ENCODE measurements at regions not wholly inside any gene's neighbourhood (a gene's known extent, or its start where the extent isn't known, plus 50 kb on each side); places are given as distances from the start of the nearest gene placed in this dataset.

GRCh38 chr5:52710310-52710971 is 77.3 kb upstream of the ITGA1 start:
- POLR2A ChIA-PET: no interaction called here

GRCh38 chr5:52710972-52711596 is 76.6 kb upstream of the ITGA1 start:
- TF ChIP-seq, protein P1, sequence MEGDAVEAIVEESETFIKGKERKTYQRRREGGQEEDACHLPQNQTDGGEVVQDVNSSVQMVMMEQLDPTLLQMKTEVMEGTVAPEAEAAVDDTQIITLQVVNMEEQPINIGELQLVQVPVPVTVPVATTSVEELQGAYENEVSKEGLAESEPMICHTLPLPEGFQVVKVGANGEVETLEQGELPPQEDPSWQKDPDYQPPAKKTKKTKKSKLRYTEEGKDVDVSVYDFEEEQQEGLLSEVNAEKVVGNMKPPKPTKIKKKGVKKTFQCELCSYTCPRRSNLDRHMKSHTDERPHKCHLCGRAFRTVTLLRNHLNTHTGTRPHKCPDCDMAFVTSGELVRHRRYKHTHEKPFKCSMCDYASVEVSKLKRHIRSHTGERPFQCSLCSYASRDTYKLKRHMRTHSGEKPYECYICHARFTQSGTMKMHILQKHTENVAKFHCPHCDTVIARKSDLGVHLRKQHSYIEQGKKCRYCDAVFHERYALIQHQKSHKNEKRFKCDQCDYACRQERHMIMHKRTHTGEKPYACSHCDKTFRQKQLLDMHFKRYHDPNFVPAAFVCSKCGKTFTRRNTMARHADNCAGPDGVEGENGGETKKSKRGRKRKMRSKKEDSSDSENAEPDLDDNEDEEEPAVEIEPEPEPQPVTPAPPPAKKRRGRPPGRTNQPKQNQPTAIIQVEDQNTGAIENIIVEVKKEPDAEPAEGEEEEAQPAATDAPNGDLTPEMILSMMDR (IDR thresholded peaks at IDR 0.05; ENCODE audit: control extremely low read depth, extremely low read depth, low read depth, missing control alignments): no peak
- ChIA-PET POLR2A (no interaction called here), CTCF (no interaction called here)
- no peak for DNase-seq (ENCODE audit: extremely low spot score)

More at GRCh38 chr5:52710310-52710971, 77.3 kb upstream of the ITGA1 start:
- DNase-seq (ENCODE audit: extremely low spot score): no peak
- CTCF ChIA-PET: no interaction called here
- TF ChIP-seq, protein P1 (IDR thresholded peaks at IDR 0.05; ENCODE audit: control extremely low read depth, extremely low read depth, low read depth, missing control alignments): no peak

DNA sequence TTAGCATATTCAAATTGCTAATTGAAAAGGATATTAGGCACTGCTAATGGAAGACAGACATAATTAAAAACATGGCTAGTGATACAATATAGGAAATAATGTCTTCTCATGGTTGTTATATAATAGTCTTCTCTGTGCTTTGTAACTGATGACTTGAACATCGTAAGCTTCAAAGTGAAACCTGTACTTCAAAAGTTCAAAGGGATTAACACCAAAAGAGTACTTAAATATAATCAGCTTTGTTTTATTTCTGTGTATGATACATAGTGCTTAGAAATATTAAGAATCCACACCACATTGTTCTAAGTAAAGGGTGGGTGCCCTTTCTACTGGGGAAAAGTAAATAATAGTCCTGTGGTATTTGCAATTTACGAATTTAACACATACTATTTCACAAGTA is 75.4 kb upstream of the ITGA1 start:
- POLR2A ChIA-PET: no interaction called here
- no peak for DNase-seq (ENCODE audit: extremely low spot score)
- TF ChIP-seq, protein P1 (IDR thresholded peaks at IDR 0.05; ENCODE audit: control extremely low read depth, extremely low read depth, low read depth, missing control alignments): no peak
- CTCF ChIA-PET: no interaction called here

GRCh38 chr5:52725065-52725746 is 62.5 kb upstream of the ITGA1 start:
- TF ChIP-seq, protein P1 (IDR thresholded peaks at IDR 0.05; ENCODE audit: control extremely low read depth, extremely low read depth, low read depth, missing control alignments): no peak
- peak; percentile 5 for DNase-seq (ENCODE audit: extremely low spot score)
- ChIA-PET CTCF (interaction anchor here (1.0 to 1.6 kb wide), 4 partner anchors 13 to 35 kb away, joined by 3 read pairs; no protein-coding TSS in a partner anchor), POLR2A (no interaction called here)

DNA sequence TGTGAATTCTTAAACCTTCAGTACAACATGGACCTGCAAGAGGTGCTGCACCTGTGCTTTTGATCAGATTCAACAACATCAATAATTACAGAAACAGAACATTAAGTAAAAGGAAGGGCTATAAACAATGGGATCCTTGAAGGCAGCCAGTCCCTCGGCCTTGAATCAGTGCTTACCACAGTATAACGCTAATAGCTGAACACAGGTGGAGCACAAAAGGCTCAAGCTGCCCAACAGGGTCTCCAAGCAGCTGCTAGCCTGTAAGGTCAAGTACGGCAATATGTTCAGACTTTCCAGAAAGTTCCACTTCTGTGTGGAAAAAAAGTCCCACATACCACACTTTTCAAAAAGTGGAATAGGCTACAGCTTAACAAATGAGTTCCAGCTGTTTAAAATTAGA is 61.9 kb upstream of the ITGA1 start:
- CTCF ChIA-PET: interaction anchor here (1.0 to 1.7 kb wide), 6 partner anchors 10 to 35 kb away, joined by 3 to 4 read pairs (median 3); no protein-coding TSS in a partner anchor
- TF ChIP-seq, protein P1 (IDR thresholded peaks at IDR 0.05; ENCODE audit: control extremely low read depth, extremely low read depth, low read depth, missing control alignments): no peak
- POLR2A ChIA-PET: no interaction called here
- no peak for DNase-seq (ENCODE audit: extremely low spot score)

DNA sequence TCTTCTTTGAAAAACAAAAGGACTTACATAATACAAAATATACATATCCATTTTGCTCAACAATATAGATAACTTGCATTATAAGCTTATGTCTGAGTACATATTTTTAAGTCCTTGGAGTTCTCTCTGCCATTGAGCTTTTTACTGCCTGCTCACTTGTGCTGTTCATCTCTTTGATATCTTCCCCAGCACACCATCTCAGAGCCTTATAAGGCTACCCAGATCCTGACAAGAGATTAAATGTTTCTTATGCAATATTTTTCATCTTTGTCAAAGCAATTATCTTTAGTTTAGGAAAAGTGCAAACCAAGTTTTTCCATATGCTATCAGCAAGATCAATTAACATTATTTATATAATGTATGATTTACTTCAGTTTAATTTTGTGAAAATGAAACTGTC is 60.7 kb upstream of the ITGA1 start:
- CTCF ChIA-PET: interaction anchor here (1.4 to 1.7 kb wide), 2 partner anchors 11 to 34 kb away, joined by 3 to 4 read pairs; no protein-coding TSS in a partner anchor
- TF ChIP-seq, protein P1 (IDR thresholded peaks at IDR 0.05; ENCODE audit: control extremely low read depth, extremely low read depth, low read depth, missing control alignments): no peak
- no peak for DNase-seq (ENCODE audit: extremely low spot score)
- POLR2A ChIA-PET: no interaction called here

Data from GM10248 (cell line).